ENCODE measurements at regions not wholly inside any gene's neighbourhood (a gene's known extent, or its start where the extent isn't known, plus 50 kb on each side); places are given as distances from the start of the nearest gene placed in this dataset.

GRCh38 chr10:78249690-78250089 is 216.0 kb downstream of the RPS24 start:
- DNase-seq = no peak

GRCh38 chr10:78250313-78251015 is 216.8 kb downstream of the RPS24 start:
- no peak for DNase-seq

- no peak for DNase-seq
Measured at GRCh38 chr10:78251016-78251385, 217.3 kb downstream of the RPS24 start.

- no peak for DNase-seq
Measured at GRCh38 chr10:78252286-78252685, 218.6 kb downstream of the RPS24 start.

GRCh38 chr10:78253063-78253853 is 219.6 kb downstream of the RPS24 start:
- no peak for DNase-seq

GRCh38 chr10:78254013-78254412 is 220.3 kb downstream of the RPS24 start:
- DNase-seq = no peak

- DNase-seq = no peak
Measured at GRCh38 chr10:78255214-78255613, 221.6 kb downstream of the RPS24 start.

- no peak for DNase-seq
Measured at GRCh38 chr10:78255796-78256638, 222.4 kb downstream of the RPS24 start.

GRCh38 chr10:78258323-78259030 is 224.8 kb downstream of the RPS24 start:
- no peak for DNase-seq

- no peak for DNase-seq
Measured at GRCh38 chr10:78259391-78259790, 225.7 kb downstream of the RPS24 start.

- DNase-seq = no peak
Measured at GRCh38 chr10:78260141-78260540, 226.5 kb downstream of the RPS24 start.

GRCh38 chr10:78260680-78261079 is 227.0 kb downstream of the RPS24 start:
- DNase-seq = no peak

GRCh38 chr10:78261291-78261690 is 227.6 kb downstream of the RPS24 start:
- DNase-seq = no peak

GRCh38 chr10:78262860-78263259 is 229.2 kb downstream of the RPS24 start:
- DNase-seq = no peak

- no peak for DNase-seq
Measured at GRCh38 chr10:78263521-78263988, 229.9 kb downstream of the RPS24 start.

- DNase-seq = no peak
Measured at GRCh38 chr10:78264361-78264760, 230.7 kb downstream of the RPS24 start.

- no peak for DNase-seq
Measured at GRCh38 chr10:78266741-78267469, 233.2 kb downstream of the RPS24 start.

GRCh38 chr10:78267598-78267997 is 233.9 kb downstream of the RPS24 start:
- DNase-seq = no peak

GRCh38 chr10:78269060-78269459 is 235.4 kb downstream of the RPS24 start:
- no peak for DNase-seq

- no peak for DNase-seq
Measured at GRCh38 chr10:78272329-78272728, 238.7 kb downstream of the RPS24 start.

- no peak for DNase-seq
Measured at GRCh38 chr10:78274491-78274890, 240.8 kb downstream of the RPS24 start.

- no peak for DNase-seq
Measured at GRCh38 chr10:78276139-78276538, 242.5 kb downstream of the RPS24 start.
